ENCODE measurements at regions not wholly inside any gene's neighbourhood (a gene's known extent, or its start where the extent isn't known, plus 50 kb on each side); places are given as distances from the start of the nearest gene placed in this dataset.
"Not testable (repeated sequence)": the region's sequence is repeated elsewhere in the genome, so short reads cannot be mapped to it uniquely, and the experiment has no call there.

DNA sequence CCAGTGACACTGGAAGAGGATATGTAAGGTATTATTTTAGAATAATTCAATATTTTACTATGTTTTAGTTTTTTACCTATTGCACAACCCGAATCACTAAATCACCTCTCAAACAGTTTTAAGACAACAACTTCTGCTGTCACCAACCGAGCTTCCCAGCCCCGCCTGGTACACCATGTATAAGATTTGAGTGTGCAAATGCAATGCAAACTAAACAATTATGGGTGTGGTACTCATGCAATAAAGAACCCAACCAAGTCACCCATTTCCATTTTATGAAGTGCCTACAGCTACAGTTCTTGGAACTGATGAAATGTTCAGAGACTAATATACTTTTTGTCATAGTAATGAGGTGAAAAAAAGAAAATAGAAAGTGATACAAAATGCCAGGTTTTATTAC, 256.2 kb downstream of the TAFA4 start:
- no peak for DNase-seq

DNA sequence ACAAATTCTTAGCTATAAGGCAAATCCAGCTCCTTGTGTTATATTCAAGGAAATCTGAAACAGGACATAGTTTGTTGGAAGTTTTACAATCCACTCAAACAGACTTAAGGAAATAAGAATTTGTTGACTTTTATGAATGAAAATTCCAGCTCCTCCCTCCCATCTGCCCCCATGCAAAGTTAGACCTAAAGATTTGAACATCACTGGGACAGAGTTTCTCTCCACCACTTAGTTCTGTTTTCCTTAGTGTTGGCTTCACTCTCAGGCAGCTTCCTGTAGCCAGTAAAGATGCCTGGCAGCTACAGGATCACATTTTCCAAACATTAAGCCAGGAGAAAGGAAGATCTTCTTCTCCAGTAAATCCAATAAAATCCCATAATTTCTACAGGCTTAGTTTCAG, 265.0 kb downstream of the TAFA4 start:
- DNase-seq: no peak

DNA sequence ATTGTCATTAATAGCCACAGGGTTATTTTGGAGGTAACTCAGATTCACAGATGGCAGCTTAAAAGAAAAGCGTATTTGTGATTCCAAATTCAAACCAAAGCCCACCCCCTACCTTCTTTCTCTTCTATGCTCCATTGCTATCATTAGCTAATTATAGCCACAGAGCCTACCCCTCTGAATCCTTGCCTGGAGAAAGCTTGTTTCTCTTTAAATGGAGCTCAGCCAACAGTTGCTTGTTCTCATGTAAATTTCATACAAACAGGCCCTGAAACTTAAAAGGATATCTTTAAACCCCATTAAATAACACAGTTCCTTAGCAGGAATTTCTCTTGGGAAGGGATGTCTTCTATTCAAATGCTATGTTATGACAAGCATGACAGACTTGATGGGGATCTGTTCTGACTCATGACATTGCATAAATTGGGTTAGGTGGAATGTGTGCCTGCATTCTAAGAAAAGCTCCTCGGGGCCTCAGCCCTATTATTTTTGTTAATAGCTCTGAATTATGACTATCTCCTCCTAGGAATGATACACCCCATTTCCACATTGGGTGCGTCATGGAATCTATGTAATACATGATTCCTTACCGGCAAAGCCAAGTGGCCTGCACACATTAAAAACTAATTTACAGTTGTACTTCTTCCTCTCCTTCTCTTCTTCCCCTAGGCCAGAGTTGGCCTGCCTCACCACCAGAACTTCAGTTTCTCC, 265.8 kb downstream of the TAFA4 start:
- DNase-seq: no peak

DNA sequence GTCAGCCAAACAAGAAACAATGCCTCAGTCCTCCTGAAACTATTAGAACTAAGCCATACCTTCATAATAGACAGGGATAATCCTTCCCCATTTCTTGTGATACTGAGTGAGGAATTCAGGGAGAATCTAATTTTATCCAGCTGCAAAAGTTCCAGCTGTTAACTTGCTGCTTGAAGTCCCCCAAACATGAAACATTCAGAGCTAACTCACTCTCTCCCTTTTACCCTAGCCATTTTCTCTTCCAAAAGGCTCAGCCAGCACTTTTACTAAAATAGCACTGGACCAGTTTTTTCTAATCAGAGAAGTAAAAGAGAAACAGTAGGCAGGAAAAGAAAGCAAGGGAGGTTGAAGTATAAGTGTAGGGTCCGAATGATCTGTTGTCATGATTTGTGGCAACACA, 268.1 kb downstream of the TAFA4 start:
- DNase-seq: no peak

DNA sequence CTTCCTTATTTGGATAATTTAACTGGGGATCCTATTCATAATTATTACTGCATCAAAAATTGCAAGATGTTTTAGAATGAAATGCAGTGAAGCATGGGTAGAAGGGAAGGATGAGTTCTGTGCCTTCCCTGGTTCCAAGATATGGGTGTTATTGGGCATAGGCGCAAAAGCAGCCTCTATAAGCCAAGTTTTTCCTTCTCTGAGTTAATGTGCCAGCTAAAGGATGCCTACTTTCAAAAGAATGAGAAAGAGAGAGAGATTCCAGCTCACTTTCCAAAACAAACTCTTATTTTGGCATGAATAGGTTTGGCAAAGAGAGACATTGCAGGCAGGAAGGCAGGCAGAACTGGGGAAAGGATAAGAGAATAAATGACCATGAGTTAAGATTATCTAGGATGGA, 270.2 kb downstream of the TAFA4 start:
- no peak for DNase-seq

DNA sequence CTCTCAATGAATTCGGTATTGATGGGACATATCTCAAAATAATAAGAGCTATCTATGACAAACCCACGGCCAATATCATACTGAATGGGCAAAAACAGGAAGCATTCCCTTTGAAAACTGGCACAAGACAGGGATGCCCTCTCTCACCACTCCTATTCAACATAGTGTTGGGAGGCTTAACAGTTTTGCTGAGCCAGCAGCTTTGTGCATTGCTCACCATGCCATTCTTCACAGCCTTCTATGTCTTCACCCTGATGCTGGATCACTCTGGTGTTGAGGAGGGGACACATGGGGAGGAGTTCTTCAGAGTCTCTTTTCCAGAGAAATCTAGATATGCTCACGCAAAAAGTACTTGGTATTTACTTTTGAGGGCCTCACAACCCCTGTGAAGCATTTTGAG, 281.7 kb downstream of the TAFA4 start:
- not testable (repeated sequence) for DNase-seq

DNA sequence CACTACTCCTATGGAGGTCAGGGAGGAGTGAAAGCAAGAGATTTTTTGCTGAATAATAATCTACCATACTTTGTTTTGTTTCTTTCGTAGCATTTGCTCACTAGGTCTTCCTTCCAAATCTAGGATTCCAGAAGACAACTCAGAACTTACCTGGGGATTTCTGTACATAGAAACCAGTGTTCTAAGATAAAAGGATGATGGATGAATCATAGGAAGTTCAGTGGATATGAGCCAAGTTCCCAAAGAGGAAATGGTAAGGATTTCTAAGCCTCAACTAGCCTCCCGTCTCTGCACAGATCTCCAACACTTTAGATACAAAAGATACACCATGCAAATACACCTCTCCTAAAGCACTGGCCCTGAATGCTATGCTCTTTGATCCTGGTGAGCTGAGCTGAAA, 283.9 kb downstream of the TAFA4 start:
- no peak for DNase-seq

DNA sequence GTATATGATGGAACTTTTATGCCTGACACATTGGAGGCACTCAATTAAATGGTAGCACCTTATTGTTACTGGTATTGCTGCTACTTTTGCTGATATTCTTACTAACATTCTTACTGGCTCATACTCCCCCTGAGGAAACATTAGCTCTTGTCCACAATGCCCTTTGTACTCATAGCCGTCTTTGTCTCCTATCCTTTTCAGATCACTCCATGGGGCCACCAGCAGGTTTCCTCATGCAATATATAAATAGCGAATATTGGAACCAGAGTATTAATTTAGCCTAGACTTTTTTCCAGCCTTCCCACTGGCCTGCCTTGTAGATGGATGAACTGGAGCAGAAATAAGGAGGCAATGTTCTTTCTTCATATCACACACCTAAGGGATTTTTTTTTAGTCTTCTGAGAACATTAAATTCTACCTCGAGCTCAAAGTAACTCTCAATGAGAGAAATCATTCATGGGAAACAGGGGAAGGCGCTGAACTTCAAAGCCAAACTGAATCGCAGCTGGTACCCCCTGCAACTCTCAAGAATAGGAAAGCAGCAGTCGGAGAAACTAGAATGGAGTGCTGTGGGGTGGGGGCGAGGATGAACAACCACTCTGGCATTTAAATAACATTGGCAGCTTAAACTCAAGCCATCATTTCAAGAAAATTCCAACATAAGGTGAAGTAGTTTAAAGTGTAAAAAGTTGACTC, 300.3 kb downstream of the TAFA4 start:
- DNase-seq: no peak

DNA sequence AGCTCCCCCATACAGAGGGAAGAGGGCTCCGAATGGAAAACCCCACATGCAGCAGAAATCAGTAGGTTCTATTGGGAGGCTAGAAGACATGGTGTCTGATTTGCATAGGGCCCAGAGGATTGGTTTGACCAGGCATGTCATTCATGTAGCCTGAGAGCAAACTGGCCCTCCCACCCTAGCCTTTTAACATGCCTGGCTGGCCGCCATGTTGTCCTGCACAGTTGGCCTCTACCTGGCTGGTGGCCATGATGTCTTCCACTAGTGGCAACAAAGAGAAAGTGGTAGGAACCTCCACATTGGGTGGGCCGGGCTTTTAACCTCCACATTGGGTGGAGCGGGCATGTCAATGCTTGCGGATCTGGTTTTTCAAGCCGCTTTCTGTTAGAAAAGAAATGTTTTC, 312.1 kb downstream of the TAFA4 start:
- no peak for DNase-seq

DNA sequence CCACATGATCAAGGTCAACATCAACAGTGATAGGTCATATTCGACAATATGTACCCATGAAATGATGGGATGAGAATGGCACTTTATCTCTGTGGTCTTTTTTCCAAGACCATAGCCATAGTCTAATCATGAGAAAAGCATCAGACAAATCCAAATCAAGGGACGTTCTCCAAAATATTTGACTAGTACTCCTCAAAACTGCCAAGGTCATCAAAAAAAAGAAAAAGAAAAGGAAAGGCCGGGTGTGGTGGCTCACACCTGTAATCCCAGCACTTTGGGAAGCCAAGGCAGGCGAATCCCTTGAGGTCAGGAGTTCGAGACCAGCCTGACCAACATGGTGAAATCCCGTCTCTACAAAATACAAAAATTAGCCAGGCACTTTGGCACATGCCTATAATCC, 318.3 kb downstream of the TAFA4 start:
- DNase-seq: no peak

DNA sequence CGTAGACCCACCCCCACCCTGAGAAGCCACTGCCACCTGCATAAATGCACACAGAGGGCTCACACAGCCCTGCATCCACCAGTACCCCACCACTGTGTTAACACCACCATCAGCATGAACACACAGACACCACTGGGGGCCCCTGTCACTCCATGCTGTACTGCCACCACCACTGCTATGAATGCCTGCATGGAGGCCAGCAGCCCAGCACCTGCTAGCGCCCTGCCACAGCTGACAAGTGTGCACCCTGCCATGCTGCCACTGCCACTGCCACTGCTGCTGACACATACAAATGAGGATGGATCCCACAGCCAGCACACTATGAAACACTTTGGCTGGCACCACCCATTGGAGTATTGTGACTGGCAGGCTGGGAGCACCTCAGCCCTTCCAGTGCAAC, 361.0 kb downstream of the TAFA4 start:
- DNase-seq: no peak

DNA sequence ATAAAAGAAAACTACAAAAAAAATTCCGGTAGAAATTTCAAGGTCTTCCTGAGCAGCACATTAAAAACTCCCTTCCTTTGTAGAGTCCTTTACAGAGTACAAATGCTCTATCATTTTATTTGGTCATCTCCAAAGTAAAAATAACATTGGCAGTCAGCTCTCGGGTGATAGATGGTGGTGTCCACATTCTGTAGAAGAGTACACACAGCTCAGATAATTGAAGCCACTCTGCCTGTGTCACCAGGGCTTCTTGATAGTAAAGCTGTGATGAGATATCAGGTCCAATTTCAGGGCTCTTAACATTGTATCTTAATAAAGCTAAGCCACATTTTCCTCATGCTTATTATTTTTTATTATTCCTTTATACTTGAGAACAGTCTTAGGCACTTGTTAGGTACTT, 371.6 kb downstream of the TAFA4 start:
- no peak for DNase-seq

DNA sequence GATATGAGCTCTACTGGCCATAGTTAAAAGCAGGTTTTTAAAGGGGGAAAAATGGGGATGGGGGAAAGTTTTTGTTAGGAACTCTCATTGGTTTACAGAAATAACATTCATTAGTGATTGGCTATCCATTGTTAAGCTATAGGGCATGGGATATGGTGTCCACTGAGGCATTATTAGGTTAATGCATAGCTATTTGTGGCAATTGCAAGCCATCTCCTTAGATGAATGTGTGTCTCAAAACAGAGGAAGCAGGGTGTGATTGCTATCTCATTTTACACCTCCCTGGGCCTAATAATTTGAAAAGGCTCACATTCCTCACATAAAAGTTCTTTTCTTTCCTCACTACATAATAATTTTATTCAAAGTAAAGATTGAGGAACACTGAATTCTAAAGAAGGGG, 396.6 kb downstream of the TAFA4 start:
- no peak for DNase-seq

DNA sequence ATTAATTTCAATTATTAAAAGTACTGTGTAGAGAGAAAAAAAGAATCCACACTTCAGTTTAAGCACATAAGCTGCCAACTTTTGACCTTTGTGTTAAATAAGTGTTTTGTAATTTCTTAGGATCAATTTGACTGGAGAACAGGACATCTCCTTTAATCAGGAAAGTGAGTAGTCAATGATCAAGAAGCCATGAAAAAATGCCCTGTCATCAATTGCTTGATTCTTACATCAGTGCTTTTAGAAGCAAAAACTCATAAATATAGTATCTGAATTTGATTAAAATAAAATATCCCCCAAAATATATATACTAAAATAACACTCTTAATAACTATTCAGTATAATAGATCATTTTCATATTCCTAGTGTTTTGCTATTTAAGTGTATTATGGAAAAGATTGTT, 409.0 kb downstream of the TAFA4 start:
- DNase-seq: no peak

DNA sequence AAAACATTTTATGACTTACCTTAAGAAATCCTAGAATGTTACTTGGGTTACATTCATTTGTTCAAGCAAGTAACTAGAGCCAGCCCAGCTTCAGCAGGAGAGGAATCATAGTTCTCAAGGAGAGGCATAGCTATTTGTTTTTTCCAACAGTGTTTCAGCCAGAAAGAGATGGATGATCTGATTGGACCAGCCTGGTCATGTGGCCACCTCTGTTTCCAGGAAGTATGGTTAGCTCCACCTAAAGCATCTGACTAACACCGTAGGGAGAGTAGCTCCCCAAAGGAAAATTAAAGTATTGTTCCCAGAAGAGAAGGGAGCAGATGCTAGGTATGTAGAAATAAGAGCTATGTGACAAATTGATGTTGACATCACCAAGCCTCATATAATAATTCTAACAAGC, 417.1 kb downstream of the TAFA4 start:
- DNase-seq: no peak

DNA sequence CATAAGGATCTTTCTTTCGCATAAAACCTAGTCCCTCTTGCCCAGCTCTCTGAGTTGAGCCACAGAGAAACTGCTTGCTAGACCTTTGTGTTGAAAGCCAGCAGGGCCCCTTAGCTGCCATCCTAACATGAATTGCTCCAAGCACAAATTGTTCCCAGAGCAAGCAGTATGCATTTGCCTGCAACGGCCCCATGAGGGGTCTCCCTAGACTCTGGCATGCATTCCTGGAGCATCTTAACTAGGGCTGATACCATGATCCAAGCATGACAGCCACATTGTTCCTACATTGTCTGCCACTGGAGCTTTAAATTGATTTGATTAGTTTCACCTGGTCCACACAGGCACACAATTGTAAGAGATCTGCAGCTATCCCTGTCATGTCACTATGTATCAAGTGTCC, 428.1 kb downstream of the TAFA4 start:
- no peak for DNase-seq

DNA sequence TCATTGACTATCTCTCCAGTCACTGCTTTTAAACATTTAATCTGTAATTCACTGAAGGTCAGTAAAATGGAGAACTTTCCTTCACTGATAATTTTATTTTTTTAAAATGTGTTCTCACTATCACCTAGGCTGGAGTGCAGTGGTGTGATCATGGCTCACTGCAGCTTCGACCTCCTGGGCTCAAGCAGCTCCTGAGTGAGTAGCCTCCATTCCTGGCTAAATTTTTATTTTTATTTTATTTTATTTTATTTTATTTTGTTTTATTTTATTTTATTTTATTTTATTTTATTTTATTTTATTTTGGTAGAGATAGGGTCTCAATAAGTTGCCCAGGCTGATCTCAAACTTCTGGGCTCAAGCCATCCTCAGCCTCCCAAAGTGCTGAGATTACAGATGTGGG, 446.5 kb downstream of the TAFA4 start:
- DNase-seq: not testable (repeated sequence)

DNA sequence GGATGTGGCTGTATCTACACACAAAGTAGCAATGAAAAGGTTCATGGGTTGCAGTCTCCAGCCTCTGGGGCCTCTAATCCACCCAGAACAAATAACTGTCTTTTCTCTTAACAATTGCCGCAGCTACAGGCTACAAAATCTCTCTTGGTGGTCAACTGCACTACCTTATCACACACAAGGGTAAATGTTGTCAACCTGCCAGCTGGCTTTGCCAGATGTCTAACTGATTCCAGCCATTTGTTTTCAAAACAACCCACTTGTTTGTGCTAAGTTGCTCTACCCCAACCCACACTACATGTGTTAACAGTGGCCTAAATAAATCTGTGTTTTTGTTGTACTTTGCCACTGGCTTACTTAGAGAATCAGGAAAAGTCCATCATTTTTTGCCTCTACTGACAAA, 447.3 kb downstream of the TAFA4 start:
- DNase-seq: no peak

DNA sequence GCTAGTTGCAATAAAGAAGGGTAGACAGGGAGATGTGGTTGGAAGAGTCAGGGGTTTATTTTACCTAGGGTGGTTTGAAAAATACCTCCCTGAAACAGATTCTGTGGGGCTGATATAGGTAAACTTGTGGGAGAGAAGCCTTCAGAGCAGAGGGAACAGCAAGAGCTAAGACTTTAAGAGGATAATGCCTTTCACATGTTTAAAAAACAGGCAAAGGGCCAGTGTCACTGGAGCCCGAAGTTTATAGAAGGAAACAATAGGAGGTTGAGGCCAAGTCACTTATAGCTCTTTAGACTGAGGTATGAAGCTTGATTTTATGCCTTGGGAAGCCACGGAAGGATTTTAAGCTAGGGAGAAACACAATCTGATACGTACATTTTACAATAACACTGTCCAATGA, 448.7 kb downstream of the TAFA4 start:
- no peak for DNase-seq

DNA sequence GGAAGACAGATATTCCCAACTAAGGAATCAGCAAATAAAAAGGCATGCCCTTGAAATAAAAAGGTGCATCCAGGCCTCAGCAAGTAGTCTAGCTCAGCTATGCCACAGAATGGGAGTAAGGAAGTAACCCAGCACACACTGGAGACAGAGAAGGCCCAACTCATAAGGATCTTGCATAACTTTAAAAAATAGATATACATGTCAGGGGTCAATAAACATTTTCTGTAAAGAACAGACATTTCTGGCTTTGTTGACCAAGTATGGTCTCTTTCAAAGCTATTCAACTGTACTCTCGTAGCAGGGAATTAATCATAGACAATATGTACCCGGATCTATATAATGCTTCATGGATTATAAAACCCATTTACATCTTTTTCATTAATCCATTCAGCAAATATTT, 449.3 kb downstream of the TAFA4 start:
- DNase-seq: no peak

DNA sequence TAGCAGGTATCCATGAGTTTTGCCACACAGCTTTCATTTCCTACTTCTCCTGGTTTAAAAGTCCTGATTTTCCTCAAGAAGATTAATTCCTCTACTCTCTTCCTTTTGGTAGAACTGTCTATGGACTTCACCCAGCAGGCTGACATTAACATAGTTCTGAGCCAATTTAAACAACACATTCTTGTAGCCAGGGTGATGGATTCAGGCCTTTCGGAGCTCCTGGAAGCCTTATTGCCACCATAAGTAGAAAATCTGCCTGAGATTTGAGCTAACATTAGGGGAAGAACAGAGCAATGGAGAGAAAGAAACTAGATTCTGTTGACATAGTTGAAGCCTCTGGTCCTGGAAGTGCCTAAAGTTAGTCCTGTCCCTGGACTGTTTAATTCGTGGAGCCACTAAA, 449.8 kb downstream of the TAFA4 start:
- DNase-seq: no peak

DNA sequence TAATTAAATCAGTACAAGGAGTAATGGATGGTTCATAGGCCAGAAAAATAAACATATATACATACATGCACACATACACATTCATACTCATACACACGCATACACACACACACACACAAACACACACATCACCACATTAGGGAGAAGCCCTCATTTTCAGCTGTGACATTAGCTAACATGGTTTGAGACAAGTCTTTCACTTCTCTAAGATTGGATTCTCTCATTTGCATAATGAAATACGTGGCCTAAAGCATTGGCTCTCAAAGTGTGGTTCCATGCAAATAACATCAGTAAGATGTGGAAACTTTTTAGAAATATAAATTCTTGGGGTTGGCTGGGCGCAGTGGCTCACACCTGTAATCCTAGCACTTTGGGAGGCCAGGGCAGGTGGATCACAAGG, 452.6 kb downstream of the TAFA4 start:
- DNase-seq: no peak

DNA sequence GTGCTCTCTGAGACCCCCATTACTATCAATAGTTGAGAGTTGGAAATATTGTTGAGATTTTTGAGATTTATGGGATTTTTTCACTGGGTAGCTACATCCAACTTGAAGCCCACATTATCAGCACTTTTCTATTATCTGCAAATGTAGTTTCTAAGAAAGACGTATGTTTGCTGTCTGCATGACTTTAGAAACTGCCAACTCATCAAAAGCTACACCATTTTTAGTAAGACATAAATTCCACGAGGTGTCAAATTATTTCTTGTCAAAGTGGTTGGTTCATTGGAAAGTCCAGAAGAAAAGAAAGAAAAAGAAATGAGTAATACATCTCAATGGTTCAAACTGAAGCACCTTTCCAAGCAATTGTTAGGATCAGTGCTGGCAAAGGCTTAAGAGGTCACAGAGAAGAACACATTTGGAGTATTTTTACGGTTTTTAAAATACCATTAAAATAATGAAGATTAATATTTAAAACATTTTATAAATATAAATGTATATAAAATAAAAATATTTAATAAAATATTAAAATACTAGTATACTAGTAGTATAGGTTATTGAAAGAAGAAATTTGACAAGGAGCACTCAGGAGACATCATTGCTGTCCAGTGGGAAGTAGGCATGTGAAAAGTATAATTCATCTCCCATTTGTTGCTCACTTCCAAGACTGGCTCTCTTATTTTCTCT, 463.5 kb downstream of the TAFA4 start:
- DNase-seq: no peak

DNA sequence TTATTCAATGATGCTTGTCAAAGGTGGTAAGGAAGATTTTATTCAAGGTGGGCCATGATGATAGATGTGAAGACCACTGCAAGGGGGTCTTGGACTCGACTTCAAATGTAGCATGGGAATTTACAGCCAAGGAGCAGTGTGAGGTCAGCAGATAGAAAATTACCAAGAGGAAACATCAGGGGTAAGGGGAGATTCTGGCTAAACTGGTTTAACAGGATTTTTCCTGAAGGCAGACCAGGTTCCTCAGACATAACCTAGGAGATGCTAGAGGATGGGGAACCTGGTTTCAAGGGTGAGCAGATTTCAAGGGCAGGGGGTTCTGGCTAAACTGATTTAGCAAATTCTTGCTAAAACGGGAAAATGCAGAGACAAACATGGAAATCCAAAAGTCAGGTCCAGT, 464.9 kb downstream of the TAFA4 start:
- no peak for DNase-seq

DNA sequence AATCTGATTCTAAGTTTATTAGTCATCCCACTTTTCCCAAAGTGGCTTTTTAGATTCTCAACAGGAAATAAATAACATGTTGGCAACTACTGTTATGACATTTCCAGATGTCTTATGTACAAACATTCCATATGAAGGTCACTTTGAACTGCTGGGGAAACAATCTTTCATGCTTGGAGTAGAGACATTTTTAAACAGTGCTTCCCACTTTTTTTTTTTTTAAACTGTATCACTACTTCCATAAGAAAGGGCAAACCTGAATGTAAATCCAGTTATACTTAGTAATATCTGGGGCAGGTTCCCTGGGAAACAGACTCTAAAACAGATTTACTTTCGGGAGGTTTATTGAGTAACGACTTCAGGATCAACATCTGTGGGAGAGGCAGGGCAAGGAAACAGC, 473.8 kb downstream of the TAFA4 start:
- no peak for DNase-seq

All from AML-193 (cell line).